ENCODE measurements at regions not wholly inside any gene's neighbourhood (a gene's known extent, or its start where the extent isn't known, plus 50 kb on each side); places are given as distances from the start of the nearest gene placed in this dataset.

DNA sequence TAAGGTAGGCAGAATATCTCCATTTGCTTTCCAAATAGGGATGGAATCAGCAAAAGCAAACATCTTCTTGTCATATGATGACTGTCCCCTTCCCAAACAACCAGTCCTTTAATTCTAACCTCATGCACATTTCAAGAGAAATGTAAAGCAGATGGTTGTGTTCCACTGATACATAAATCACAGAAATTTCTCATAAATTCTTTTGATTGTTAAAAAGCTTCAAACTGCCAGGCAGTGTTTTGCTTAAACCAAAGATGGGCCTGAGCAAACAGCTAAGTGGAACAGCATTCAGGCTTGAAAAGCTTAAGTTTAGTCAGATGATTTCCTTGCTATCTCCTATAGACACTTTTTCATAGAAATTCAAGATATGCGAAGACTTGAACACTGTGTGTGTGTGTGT is 74.3 kb upstream of the SOX2 start:
- TF ChIP-seq POLR2A (IDR thresholded peaks at IDR 0.05), result no peak
- TF ChIP-seq, protein P1, sequence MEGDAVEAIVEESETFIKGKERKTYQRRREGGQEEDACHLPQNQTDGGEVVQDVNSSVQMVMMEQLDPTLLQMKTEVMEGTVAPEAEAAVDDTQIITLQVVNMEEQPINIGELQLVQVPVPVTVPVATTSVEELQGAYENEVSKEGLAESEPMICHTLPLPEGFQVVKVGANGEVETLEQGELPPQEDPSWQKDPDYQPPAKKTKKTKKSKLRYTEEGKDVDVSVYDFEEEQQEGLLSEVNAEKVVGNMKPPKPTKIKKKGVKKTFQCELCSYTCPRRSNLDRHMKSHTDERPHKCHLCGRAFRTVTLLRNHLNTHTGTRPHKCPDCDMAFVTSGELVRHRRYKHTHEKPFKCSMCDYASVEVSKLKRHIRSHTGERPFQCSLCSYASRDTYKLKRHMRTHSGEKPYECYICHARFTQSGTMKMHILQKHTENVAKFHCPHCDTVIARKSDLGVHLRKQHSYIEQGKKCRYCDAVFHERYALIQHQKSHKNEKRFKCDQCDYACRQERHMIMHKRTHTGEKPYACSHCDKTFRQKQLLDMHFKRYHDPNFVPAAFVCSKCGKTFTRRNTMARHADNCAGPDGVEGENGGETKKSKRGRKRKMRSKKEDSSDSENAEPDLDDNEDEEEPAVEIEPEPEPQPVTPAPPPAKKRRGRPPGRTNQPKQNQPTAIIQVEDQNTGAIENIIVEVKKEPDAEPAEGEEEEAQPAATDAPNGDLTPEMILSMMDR (IDR thresholded peaks at IDR 0.05), result no peak

All from adrenal gland (tissue), 5 donors.